ENCODE measurements at regions not wholly inside any gene's neighbourhood (a gene's known extent, or its start where the extent isn't known, plus 50 kb on each side); places are given as distances from the start of the nearest gene placed in this dataset.
"Not testable (repeated sequence)": the region's sequence is repeated elsewhere in the genome, so short reads cannot be mapped to it uniquely, and the experiment has no call there.

GRCh38 chr16:73955702-73956101, 340.9 kb upstream of the PSMD7 start:
- no peak for DNase-seq (ENCODE audit: low read depth in 3 of 3)

- DNase-seq (ENCODE audit: low read depth in 3 of 3), result no peak
These were observed 341.4 kb upstream of the PSMD7 start for GRCh38 chr16:73955255-73955654.

- no peak for DNase-seq (ENCODE audit: low read depth in 3 of 3)
These were observed 345.1 kb upstream of the PSMD7 start for GRCh38 chr16:73951481-73951880.

- no peak for DNase-seq (ENCODE audit: low read depth in 3 of 3)
These were observed 346.9 kb upstream of the PSMD7 start for GRCh38 chr16:73949574-73950320.

- no peak for DNase-seq (ENCODE audit: low read depth in 3 of 3)
These were observed 351.0 kb upstream of the PSMD7 start for GRCh38 chr16:73945631-73946030.

- DNase-seq (ENCODE audit: low read depth in 3 of 3), result not testable (repeated sequence)
These were observed 353.4 kb upstream of the PSMD7 start for GRCh38 chr16:73943184-73943583.

GRCh38 chr16:73940786-73941185, 355.8 kb upstream of the PSMD7 start:
- DNase-seq (ENCODE audit: low read depth in 3 of 3), result not testable (repeated sequence)

- no peak for DNase-seq (ENCODE audit: low read depth in 3 of 3)
These were observed 372.7 kb upstream of the PSMD7 start for GRCh38 chr16:73923951-73924350.

GRCh38 chr16:73921295-73921694, 375.3 kb upstream of the PSMD7 start:
- no peak for DNase-seq (ENCODE audit: low read depth in 3 of 3)

GRCh38 chr16:73916829-73917594, 379.6 kb upstream of the PSMD7 start:
- DNase-seq (ENCODE audit: low read depth in 3 of 3), result no peak

- DNase-seq (ENCODE audit: low read depth in 3 of 3), result no peak
These were observed 380.7 kb upstream of the PSMD7 start for GRCh38 chr16:73915935-73916334.

- DNase-seq (ENCODE audit: low read depth in 3 of 3), result no peak
These were observed 381.5 kb upstream of the PSMD7 start for GRCh38 chr16:73915140-73915539.

- DNase-seq (ENCODE audit: low read depth in 3 of 3), result no peak
These were observed 383.8 kb upstream of the PSMD7 start for GRCh38 chr16:73912850-73913249.

GRCh38 chr16:73912281-73912680, 384.3 kb upstream of the PSMD7 start:
- no peak for DNase-seq (ENCODE audit: low read depth in 3 of 3)

GRCh38 chr16:73909529-73910035, 387.0 kb upstream of the PSMD7 start:
- DNase-seq (ENCODE audit: low read depth in 3 of 3), result no peak

GRCh38 chr16:73891129-73891542, 405.5 kb upstream of the PSMD7 start:
- DNase-seq (ENCODE audit: low read depth in 3 of 3), result no peak

- DNase-seq (ENCODE audit: low read depth in 3 of 3), result no peak
These were observed 406.2 kb upstream of the PSMD7 start for GRCh38 chr16:73890186-73891128.

- DNase-seq (ENCODE audit: low read depth in 3 of 3), result no peak
These were observed 407.6 kb upstream of the PSMD7 start for GRCh38 chr16:73888840-73889490.

- DNase-seq (ENCODE audit: low read depth in 3 of 3), result no peak
These were observed 408.7 kb upstream of the PSMD7 start for GRCh38 chr16:73887911-73888310.

- DNase-seq (ENCODE audit: low read depth in 3 of 3), result no peak
These were observed 410.2 kb upstream of the PSMD7 start for GRCh38 chr16:73886426-73886825.

- DNase-seq (ENCODE audit: low read depth in 3 of 3), result no peak
These were observed 411.3 kb upstream of the PSMD7 start for GRCh38 chr16:73885319-73885718.

All from stimulated activated CD4-positive, alpha-beta T cell treated with anti-CD3 and anti-CD28 coated beads, TNF-alpha, amount 100 ng/mL, for 48 hours (primary cell).